MM.1S (cell line): ENCODE measurements at regions not wholly inside any gene's neighbourhood (a gene's known extent, or its start where the extent isn't known, plus 50 kb on each side); places are given as distances from the start of the nearest gene placed in this dataset.

ENCODE experiments used
- CTCF ChIP-seq: fragments of 300-600 bp; sonication (generic); IDR thresholded peaks from 2 replicates; pipeline ENCODE4 v1.5.1; 2016; ENCODE audit warnings: antibody characterized with exemption, low read length, mixed read lengths
- EZH2 ChIP-seq: fragments of 300-600 bp; sonication (generic); optimal IDR thresholded peaks from 2 replicates; pipeline ENCODE3; 2017; ENCODE audit warnings: low read depth, mild to moderate bottlenecking, antibody characterized with exemption, low read length, mixed read lengths
- EZH2phosphoT487 ChIP-seq: fragments of 300-600 bp; sonication (generic); IDR thresholded peaks from 2 replicates; pipeline ENCODE4 v1.6.1; 2018; ENCODE audit warnings: antibody characterized with exemption, low read length

GRCh38 chr2:78967294-78967693 lies 58.2 kb upstream of the REG3G start:
- TF ChIP-seq CTCF (no peak), EZH2 (no peak), EZH2phosphoT487 (no peak)
